ENCODE measurements at regions not wholly inside any gene's neighbourhood (a gene's known extent, or its start where the extent isn't known, plus 50 kb on each side); places are given as distances from the start of the nearest gene placed in this dataset.

GRCh38 chr5:93997562-93997961 is 256.2 kb upstream of the POU5F2 start:
- TF ChIP-seq CTCF (conservative IDR thresholded peaks at IDR 0.05 in 1 of 2, IDR thresholded peaks at IDR 0.05 in 1 of 2; ENCODE audit: low read depth in 1 of 2, low read length in 2 of 2), result no peak
- no peak for TF ChIP-seq EZH2 (IDR thresholded peaks at IDR 0.05; ENCODE audit: low read length, missing control alignments)
